GM12878 (cell line): ENCODE measurements at regions not wholly inside any gene's neighbourhood (a gene's known extent, or its start where the extent isn't known, plus 50 kb on each side); places are given as distances from the start of the nearest gene placed in this dataset.

ENCODE experiments used
- ATAC-seq: fragments of 200-7000 bp; cut with Tn5 transposase; 3 replicates; pipeline ENCODE4 v1.9.1; 2020; ENCODE audit warnings: mild to moderate bottlenecking, moderate library complexity
- BruUV-seq: library from RNA; stranded (reverse); fragments of 400-500 nt; replicated peaks from 2 replicates; lab custom pipeline; 2021; lab: Mats Ljungman, UMichigan
- CTCF ChIA-PET: fragments of 300-600 bp; sonication (Branson Sonifier 250); formaldehyde crosslinking; extraction: SDS; loops from one replicate; lab custom pipeline; 2021; ENCODE audit warnings: inconsistent platforms; lab: Yijun Ruan, JAX
- POLR2A ChIA-PET: fragments of 350-600 bp; formaldehyde crosslinking; extraction: SDS; loops from one replicate; lab custom pipeline; 2021; ENCODE audit warnings: inconsistent platforms; lab: Charles Lee
- RAD21 ChIA-PET: fragments of 300-600 bp; sonication (Branson Sonifier 250); formaldehyde crosslinking; loops from one replicate; lab custom pipeline; 2023; ENCODE audit warnings: antibody characterized with exemption; ENCODE audit not compliant: unreplicated experiment; lab: Charles Lee
- SMC1A ChIA-PET: fragments of 300-600 bp; sonication (Branson Sonifier 250); formaldehyde crosslinking; loops from one replicate; lab custom pipeline; 2023; ENCODE audit not compliant: unreplicated experiment, uncharacterized antibody; lab: Charles Lee
- DNase-seq: peaks from one replicate; pipeline ENCODE4 v3.0.0-alpha.2; 2011; ENCODE audit warnings: low read depth, low spot score
- FAIRE-seq: peaks from 3 replicates; lab custom pipeline; 2011; peaks lifted over from hg19 to GRCh38; lab: Jason Lieb, UNC
- H2AFZ ChIP-seq: 2 replicates; pipeline ENCODE4 v1.6.0; 2011; ENCODE audit warnings: low read depth, low read length, control low read depth; ENCODE audit not compliant: control insufficient read depth
- H3K27ac ChIP-seq: 2 replicates; pipeline ENCODE4 v1.5.1; 2011; ENCODE audit warnings: control low read depth; ENCODE audit not compliant: control insufficient read depth, insufficient read depth
- H3K27me3 ChIP-seq, 2 experiments: replicated peaks in 1 of 2; 2 replicates each; pipeline versions ENCODE4 v1.6.0 to v1.6.1; 2011; ENCODE audit warnings: low read length in 1 of 2; ENCODE audit not compliant: control insufficient read depth in 2 of 2, insufficient read depth in 2 of 2
- H3K36me3 ChIP-seq, 2 experiments: 2 replicates each; pipeline ENCODE4 v1.5.1; 2011; ENCODE audit warnings: low read length in 1 of 2; ENCODE audit not compliant: control insufficient read depth in 2 of 2, insufficient read depth in 2 of 2
- H3K4me1 ChIP-seq: 2 replicates; pipeline ENCODE4 v1.6.1; 2011; ENCODE audit warnings: mild to moderate bottlenecking, low read length, moderate library complexity, mixed read lengths; ENCODE audit not compliant: control insufficient read depth, insufficient read depth
- H3K4me2 ChIP-seq: 2 replicates; pipeline ENCODE4 v1.6.0; 2011; ENCODE audit warnings: control low read depth; ENCODE audit not compliant: control insufficient read depth, insufficient read depth
- H3K4me3 ChIP-seq: fragments of 200-600 bp; sonication (generic); 2 replicates; pipeline ENCODE4 v1.5.1; 2016
- H3K79me2 ChIP-seq: 2 replicates; pipeline ENCODE4 v1.6.0; 2011; ENCODE audit warnings: low read length; ENCODE audit not compliant: control insufficient read depth, insufficient read depth
- H3K9ac ChIP-seq: 2 replicates; pipeline ENCODE4 v1.8.0; 2011; ENCODE audit warnings: low read length, control low read depth, mixed read lengths; ENCODE audit not compliant: control insufficient read depth, insufficient read depth
- H3K9me3 ChIP-seq: replicated peaks from 3 replicates; pipeline ENCODE4 v1.5.1; 2011; ENCODE audit warnings: mild to moderate bottlenecking, low read length; ENCODE audit not compliant: control insufficient read depth, insufficient read depth
- H4K20me1 ChIP-seq: 2 replicates; pipeline ENCODE4 v1.6.0; 2011; ENCODE audit not compliant: control insufficient read depth, insufficient read depth
- CHD2 ChIP-seq: IDR thresholded peaks from 2 replicates; pipeline ENCODE4 v1.6.1; 2011; ENCODE audit warnings: low read depth, low read length, improper control_type of control experiment, borderline replicate concordance
- CHD4 ChIP-seq: fragments of 200-600 bp; sonication (generic); IDR thresholded peaks from 2 replicates; pipeline ENCODE4 v1.6.1; 2016; ENCODE audit warnings: mild to moderate bottlenecking
- EED ChIP-seq: sonication (generic); IDR thresholded peaks from 2 replicates; pipeline ENCODE4 v1.6.1; 2016; ENCODE audit warnings: antibody characterized with exemption, low read depth
- IKZF1 ChIP-seq: fragments of 450-650 bp; conservative IDR thresholded peaks from 2 replicates; pipeline ENCODE4 v1.6.1; 2017; ENCODE audit warnings: antibody characterized with exemption, mild to moderate bottlenecking
- JUNB ChIP-seq: IDR thresholded peaks from 2 replicates; pipeline ENCODE4 v1.6.1; 2016; ENCODE audit warnings: antibody characterized with exemption, mild to moderate bottlenecking
- JUND ChIP-seq: IDR thresholded peaks from 2 replicates; pipeline ENCODE4 v1.6.1; 2012; ENCODE audit warnings: low read depth, mild to moderate bottlenecking, low read length, improper control_type of control experiment, moderate library complexity
- MTA2 ChIP-seq: fragments of 450-650 bp; IDR thresholded peaks from 2 replicates; pipeline ENCODE4 v1.6.1; 2016; ENCODE audit warnings: low read depth, mild to moderate bottlenecking, moderate library complexity
- NFYA ChIP-seq: IDR thresholded peaks from 2 replicates; pipeline ENCODE4 v1.6.1; 2011; ENCODE audit warnings: low read depth, mild to moderate bottlenecking, low read length, improper control_type of control experiment, borderline replicate concordance
- NR2C2 ChIP-seq: IDR thresholded peaks from 2 replicates; pipeline ENCODE4 v1.6.1; 2011; ENCODE audit warnings: borderline replicate concordance, low read depth; ENCODE audit not compliant: control insufficient read depth, insufficient read length
- STAT3 ChIP-seq: IDR thresholded peaks from 2 replicates; pipeline ENCODE4 v1.6.1; 2011; ENCODE audit warnings: low read depth, low read length, improper control_type of control experiment
- SUZ12 ChIP-seq: fragments of 200-600 bp; sonication (generic); IDR thresholded peaks from one replicate; pipeline ENCODE4 v1.6.1; 2018; ENCODE audit warnings: antibody characterized with exemption, mild to moderate bottlenecking; ENCODE audit not compliant: unreplicated experiment
- TCF7 ChIP-seq: IDR thresholded peaks from 2 replicates; pipeline ENCODE4 v1.6.1; 2014; ENCODE audit warnings: antibody characterized with exemption, borderline replicate concordance
- YBX1 ChIP-seq: fragments of 450-650 bp; IDR thresholded peaks from 2 replicates; pipeline ENCODE4 v1.6.1; 2016; ENCODE audit warnings: antibody characterized with exemption
- WGBS: methylation state at CpG from one replicate; pipeline ENCODE4 v1.1.6; 2016; ENCODE audit warnings: low lambda C conversion rate; ENCODE audit not compliant: insufficient replicate concordance, insufficient coverage; ENCODE audit errors: missing lambda C conversion rate; 5-methylcytosine and 5-hydroxymethylcytosine counted together
- in situ Hi-C: fragments of 300-500 bp; cut with MboI; formaldehyde crosslinking; loops from 9 replicates; pipeline ENCODE4 v1.14.3; 2018; ENCODE audit warnings: mixed read lengths
- intact Hi-C: fragments of 100-400 bp; cut with micrococcal nuclease; formaldehyde crosslinking; loops from one replicate; pipeline ENCODE4 v1.14.2; 2022; ENCODE audit not compliant: unreplicated experiment

DNA sequence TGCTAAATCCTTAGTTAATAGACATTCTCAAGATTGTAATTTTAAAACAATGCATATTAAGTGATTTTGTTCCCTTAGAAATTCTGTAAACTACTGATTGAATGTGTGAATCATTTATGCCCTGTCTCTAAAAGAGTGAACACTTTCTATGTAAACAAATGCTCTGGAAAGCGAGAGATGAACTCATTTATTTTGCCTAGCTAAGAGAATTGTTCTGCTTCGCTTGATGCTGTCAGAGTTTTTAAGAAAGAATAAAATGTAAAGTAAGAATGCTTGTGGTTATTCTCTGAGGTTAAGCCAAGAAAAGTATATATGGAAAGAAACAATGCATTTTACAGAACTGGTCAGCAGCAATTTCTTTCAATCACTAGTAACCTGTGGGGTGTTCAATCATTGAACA lies 347.4 kb upstream of the NUDT12 start:
- Histone ChIP-seq H3K4me2 (no peak overlapping the region), H2AFZ (no peak overlapping the region), H4K20me1 (no peaks in the 10 kb centered on the region), H3K4me3 (no peak overlapping the region), H3K4me1 (no peaks in the 10 kb centered on the region), H3K36me3 (no peaks in the 10 kb centered on the region), H3K9ac (no peak overlapping the region), H3K79me2 (no peaks in the 10 kb centered on the region), H3K27me3 (no peaks in the 10 kb centered on the region), H3K9me3 (no peaks in the 10 kb centered on the region), H3K27ac (no peak overlapping the region)
- 3% methylated on average over 2 of the region's 2 CpGs for WGBS
- FAIRE-seq (no peak), ATAC-seq (peak; percentile 64), DNase-seq (no peak)
- in situ Hi-C loops (no loop called here), intact Hi-C loops (no loop called here)
- SMC1A ChIA-PET, result interaction anchor here (0.8 to 2.0 kb wide), 7 partner anchors 10 to 184 kb away, joined by 3 to 8 read pairs (median 4); no protein-coding TSS in a partner anchor
- RAD21 ChIA-PET, result interaction anchor here (0.5 to 1.0 kb wide), 4 partner anchors 10 to 28 kb away, joined by 3 to 6 read pairs (median 4); no protein-coding TSS in a partner anchor
- CTCF ChIA-PET, result interaction anchor here (1.1 to 2.2 kb wide), 6 partner anchors 9 to 20 kb away, joined by 3 to 9 read pairs (median 4); no protein-coding TSS in a partner anchor
- POLR2A ChIA-PET, result interaction anchor here (1.7 kb wide), 2 partner anchors 9 to 20 kb away, joined by 4 read pairs; no protein-coding TSS in a partner anchor
- TF ChIP-seq SUZ12 (no peak), MTA2 (no peak), NFYA (no peak), JUNB (no peak), JUND (no peak), CHD2 (no peak), EED (no peak), STAT3 (no peak)
- no TSS peak for BruUV-seq

DNA sequence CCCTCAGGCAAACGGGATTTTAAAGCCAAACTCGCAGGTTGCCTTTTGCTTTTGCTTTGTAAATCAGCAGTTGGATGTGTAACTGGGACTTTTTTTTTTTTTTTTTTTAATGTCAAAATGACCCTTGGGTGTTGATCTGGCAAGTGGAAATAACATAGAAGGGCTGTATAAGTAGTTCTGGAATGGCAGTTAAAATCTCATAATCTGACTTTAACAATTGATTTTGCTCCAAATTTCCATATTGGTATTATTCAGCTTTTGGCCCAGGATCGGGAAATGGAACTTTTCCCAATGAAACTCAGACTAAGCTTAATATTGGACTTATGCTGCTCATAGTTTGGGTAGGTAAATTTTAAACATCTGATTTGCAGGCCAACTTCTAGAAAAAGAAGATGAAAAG lies 346.8 kb upstream of the NUDT12 start:
- no peaks in the 10 kb centered on the region for H4K20me1 ChIP-seq
- ATAC-seq (no peak), FAIRE-seq (no peak), DNase-seq (no peak)
- in situ Hi-C loops (no loop called here), intact Hi-C loops (no loop called here)
- no peak overlapping the region for H3K4me3 ChIP-seq
- H3K4me1 ChIP-seq, result no peaks in the 10 kb centered on the region
- BruUV-seq, result no TSS peak
- no peak overlapping the region for H2AFZ ChIP-seq
- H3K27ac ChIP-seq, result no peak overlapping the region
- ChIA-PET RAD21 (interaction anchor here (0.5 to 1.0 kb wide), 4 partner anchors 10 to 28 kb away, joined by 3 to 6 read pairs (median 4); no protein-coding TSS in a partner anchor), CTCF (interaction anchor here (1.1 to 2.2 kb wide), 6 partner anchors 10 to 20 kb away, joined by 3 to 9 read pairs (median 4); no protein-coding TSS in a partner anchor), SMC1A (interaction anchor here (0.8 to 2.0 kb wide), 7 partner anchors 10 to 184 kb away, joined by 3 to 8 read pairs (median 4); no protein-coding TSS in a partner anchor), POLR2A (interaction anchor here (1.7 kb wide), 2 partner anchors 10 to 19 kb away, joined by 4 read pairs; no protein-coding TSS in a partner anchor)
- H3K79me2 ChIP-seq, result no peaks in the 10 kb centered on the region
- H3K9ac ChIP-seq, result no peak overlapping the region
- H3K4me2 ChIP-seq, result no peak overlapping the region
- TF ChIP-seq IKZF1 (no peak), NR2C2 (no peak), TCF7 (no peak), YBX1 (no peak), CHD4 (no peak)
- H3K27me3 ChIP-seq, result no peaks in the 10 kb centered on the region
- 0% methylated on average over 3 of the region's 3 CpGs for WGBS
- H3K9me3 ChIP-seq, result no peaks in the 10 kb centered on the region
- no peaks in the 10 kb centered on the region for H3K36me3 ChIP-seq
